Endothelial cell of umbilical vein (primary cell): ENCODE measurements at regions not wholly inside any gene's neighbourhood (a gene's known extent, or its start where the extent isn't known, plus 50 kb on each side); places are given as distances from the start of the nearest gene placed in this dataset.

Experiments used
- BruUV-seq: library from RNA; stranded (reverse); fragments of 400-500 nt; replicated peaks from 2 replicates; lab custom pipeline; 2021; lab: Mats Ljungman, UMichigan
- CTCF ChIA-PET: fragments of 300-600, 350-600 bp; sonication (Branson Sonifier 250); formaldehyde crosslinking; loops from one replicate; lab custom pipeline; 2021; ENCODE audit warnings: antibody characterized with exemption, inconsistent platforms; lab: Charles Lee
- POLR2A ChIA-PET: fragments of 300-600, 350-600 bp; sonication (Branson Sonifier 250); formaldehyde crosslinking; loops from one replicate; lab custom pipeline; 2021; ENCODE audit warnings: antibody characterized with exemption, inconsistent platforms; lab: Charles Lee
- DNase-seq: peaks from one replicate; pipeline ENCODE4 v3.0.0-alpha.2; 2011; ENCODE audit warnings: low read depth, low spot score
- FAIRE-seq: peaks from 2 replicates; lab custom pipeline; 2011; peaks lifted over from hg19 to GRCh38; lab: Jason Lieb, UNC
- H2AFZ ChIP-seq: 2 replicates; pipeline ENCODE4 v1.6.0; 2012; ENCODE audit warnings: low read depth, low read length, control low read depth, inconsistent platforms
- H3K27ac ChIP-seq: 2 replicates; pipeline ENCODE4 v1.5.1; 2011; ENCODE audit warnings: low read depth, mild to moderate bottlenecking, control low read depth, low read length, moderate library complexity; ENCODE audit not compliant: insufficient read depth
- H3K27me3 ChIP-seq, 2 experiments: 2 replicates each; pipeline versions ENCODE4 v1.6.0 to v1.6.1; 2011; ENCODE audit warnings: low read length in 2 of 2, mixed read lengths in 1 of 2; ENCODE audit not compliant: control insufficient read depth in 2 of 2, insufficient read depth in 2 of 2
- H3K36me3 ChIP-seq, 2 experiments: 2 replicates in 1 of 2; 3 replicates in 1 of 2; pipeline ENCODE4 v1.5.1; 2011; ENCODE audit warnings: low read length in 2 of 2, mild to moderate bottlenecking in 1 of 2, moderate library complexity in 1 of 2; ENCODE audit not compliant: control insufficient read depth in 2 of 2, insufficient read depth in 2 of 2; ENCODE audit errors: extremely low read depth in 1 of 2
- H3K4me1 ChIP-seq: 3 replicates; pipeline ENCODE4 v1.5.1; 2011; ENCODE audit warnings: mild to moderate bottlenecking, low read length; ENCODE audit not compliant: control insufficient read depth, insufficient read depth; ENCODE audit errors: extremely low read depth
- H3K4me2 ChIP-seq: 2 replicates; pipeline ENCODE4 v1.6.1; 2011; ENCODE audit warnings: low read length, control low read depth, mixed read lengths; ENCODE audit not compliant: insufficient read depth
- H3K4me3 ChIP-seq, 3 experiments: fragments of 200-600 bp in 1 of 3; sonication (generic), shearing (Covaris generic) in 1 of 3; replicated peaks in 1 of 3; 2 replicates each; pipeline ENCODE4 v1.5.1; 2011 to 2016; ENCODE audit warnings: control low read depth in 3 of 3, low read length in 3 of 3, mild to moderate bottlenecking in 2 of 3, inconsistent platforms in 1 of 3, low read depth in 1 of 3, moderate library complexity in 1 of 3; ENCODE audit not compliant: insufficient read depth in 1 of 3
- H3K79me2 ChIP-seq: 2 replicates; pipeline ENCODE4 v1.6.0; 2012; ENCODE audit warnings: low read length, inconsistent platforms; ENCODE audit not compliant: control insufficient read depth, insufficient read depth
- H3K9ac ChIP-seq: replicated peaks from 2 replicates; pipeline ENCODE3; 2011; ENCODE audit warnings: low read length, control low read depth; ENCODE audit not compliant: insufficient read depth; ENCODE audit errors: extremely low read depth
- H3K9me1 ChIP-seq: replicated peaks from 3 replicates; pipeline ENCODE4 v1.6.0; 2011; ENCODE audit warnings: mild to moderate bottlenecking, low read length; ENCODE audit not compliant: control insufficient read depth, insufficient read depth; ENCODE audit errors: extremely low read depth
- H3K9me3 ChIP-seq: replicated peaks from 2 replicates; pipeline ENCODE4 v1.5.1; 2012; ENCODE audit warnings: low read length, inconsistent platforms; ENCODE audit not compliant: control insufficient read depth, insufficient read depth
- H4K20me1 ChIP-seq: replicated peaks from 2 replicates; pipeline ENCODE3; 2011; ENCODE audit warnings: mild to moderate bottlenecking, low read length; ENCODE audit not compliant: control insufficient read depth, insufficient read depth; ENCODE audit errors: extremely low read depth
- CTCF ChIP-seq, 2 donors: IDR thresholded peaks; 1 replicate in 1 of 2; 2 replicates in 1 of 2; pipeline ENCODE4 v1.5.1; 2011; ENCODE audit warnings: low read length in 2 of 2, mild to moderate bottlenecking in 2 of 2, moderate library complexity in 2 of 2, control low read depth in 1 of 2, inconsistent platforms in 1 of 2, low read depth in 1 of 2; ENCODE audit not compliant: insufficient read depth in 1 of 2; ENCODE audit errors: extremely low read depth in 1 of 2
- EZH2 ChIP-seq: IDR thresholded peaks from 2 replicates; pipeline ENCODE4 v1.6.1; 2012; ENCODE audit warnings: borderline replicate concordance, low read depth, mild to moderate bottlenecking, moderate library complexity, low read length, inconsistent platforms; ENCODE audit not compliant: severe bottlenecking
- FOS ChIP-seq: IDR thresholded peaks from 2 replicates; pipeline ENCODE4 v1.6.1; 2011; ENCODE audit warnings: mild to moderate bottlenecking, low read length, moderate library complexity, borderline replicate concordance; ENCODE audit not compliant: insufficient read depth
- GATA2 ChIP-seq: IDR thresholded peaks from 2 replicates; pipeline ENCODE4 v1.7.0; 2011; ENCODE audit warnings: low read depth, mild to moderate bottlenecking, moderate library complexity, mixed read lengths, low read length; ENCODE audit not compliant: insufficient read length, insufficient read depth
- JUN ChIP-seq: IDR thresholded peaks from 2 replicates; pipeline ENCODE4 v1.6.1; 2011; ENCODE audit warnings: borderline replicate concordance, low read depth; ENCODE audit not compliant: insufficient read length, insufficient read depth
- MAX ChIP-seq: IDR thresholded peaks from 2 replicates; pipeline ENCODE4 v1.6.1; 2011; ENCODE audit not compliant: insufficient read depth, insufficient read length
- MYC ChIP-seq: IDR thresholded peaks from one replicate; pipeline ENCODE4 v1.6.1; 2011; ENCODE audit warnings: mild to moderate bottlenecking, low read depth, low read length
- POLR2A ChIP-seq: IDR thresholded peaks from 2 replicates; pipeline ENCODE4 v1.6.1; 2012; ENCODE audit warnings: low read depth, mild to moderate bottlenecking, control low read depth, low read length
- POLR2AphosphoS5 ChIP-seq: IDR thresholded peaks from 2 replicates; pipeline ENCODE4 v1.6.1; 2012; ENCODE audit warnings: low read depth, mild to moderate bottlenecking, control low read depth, low read length, moderate library complexity; ENCODE audit not compliant: insufficient read depth
- dilution Hi-C: fragments of 300-500 bp; cut with MboI; formaldehyde crosslinking; loops from one replicate; pipeline ENCODE4 v1.15.0; 2019; ENCODE audit warnings: low sequenced_read_pairs; ENCODE audit not compliant: extremely low pct_ligation_motif_present
- intact Hi-C: fragments of 100-400 bp; cut with micrococcal nuclease; formaldehyde crosslinking; loops from one replicate; pipeline ENCODE4 v1.10.0; 2022

- no peak for DNase-seq
- Histone ChIP-seq H2AFZ (no peak overlapping the region), H3K4me3 (no peak overlapping the region), H3K79me2 (no peaks in the 10 kb centered on the region), H3K4me2 (no peak overlapping the region), H3K27ac (no peak overlapping the region), H3K4me1 (peaks cover 6% of the 10 kb centered on the region), H3K9ac (no peak overlapping the region), H3K9me3 (no peaks in the 10 kb centered on the region), H3K36me3 (no peaks in the 10 kb centered on the region), H3K27me3 (no peaks in the 10 kb centered on the region), H4K20me1 (no peaks in the 10 kb centered on the region), H3K9me1 (no peaks in the 10 kb centered on the region)
- no peak for FAIRE-seq
- ChIA-PET CTCF (no interaction called here), POLR2A (no interaction called here)
- intact Hi-C loops (no loop called here), dilution Hi-C loops (no loop called here)
- TF ChIP-seq FOS (no peak), MYC (no peak), JUN (no peak)
- BruUV-seq = no TSS peak
These were observed 256.3 kb upstream of the RFC3 start for GRCh38 chr13:33561627-33562026.

- POLR2A ChIA-PET = no interaction called here
- no peak for FAIRE-seq
- CTCF ChIA-PET = no interaction called here
These were observed 246.3 kb upstream of the RFC3 start for GRCh38 chr13:33571618-33572017.

More at GRCh38 chr13:33571618-33572017, 246.3 kb upstream of the RFC3 start:
- H3K4me3 ChIP-seq = no peak overlapping the region
- no peaks in the 10 kb centered on the region for H3K27me3 ChIP-seq
- H3K27ac ChIP-seq = no peak overlapping the region
- no peaks in the 10 kb centered on the region for H3K9me1 ChIP-seq
- no peaks in the 10 kb centered on the region for H3K4me1 ChIP-seq
- H4K20me1 ChIP-seq = no peaks in the 10 kb centered on the region
- no peak for DNase-seq
- no TSS peak for BruUV-seq
- TF ChIP-seq JUN (no peak), CTCF (IDR thresholded peaks at IDR 0.05; ENCODE audit: extremely low read depth in 1 of 2, insufficient read depth in 1 of 2, low read depth in 1 of 2, low read length in 2 of 2) (no peak), POLR2A (no peak), MAX (no peak), FOS (no peak), EZH2 (no peak), GATA2 (no peak), POLR2AphosphoS5 (no peak), MYC (no peak)
- H3K9ac ChIP-seq = no peak overlapping the region
- H2AFZ ChIP-seq = no peak overlapping the region
- no peaks in the 10 kb centered on the region for H3K79me2 ChIP-seq
- intact Hi-C loops = loop anchor here (1.0 to 2.0 kb wide), 2 partner anchors 11 to 15 kb away; no protein-coding TSS in a partner anchor
- no peaks in the 10 kb centered on the region for H3K9me3 ChIP-seq
- H3K4me2 ChIP-seq = no peak overlapping the region
- H3K36me3 ChIP-seq = no peaks in the 10 kb centered on the region
- dilution Hi-C loops = no loop called here
